ENCODE measurements at regions not wholly inside any gene's neighbourhood (a gene's known extent, or its start where the extent isn't known, plus 50 kb on each side); places are given as distances from the start of the nearest gene placed in this dataset.
A peak's percentile ranks its signal among the peaks of the same experiment; 100 is the strongest.
"Not testable (repeated sequence)": the region's sequence is repeated elsewhere in the genome, so short reads cannot be mapped to it uniquely, and the experiment has no call there.

DNA sequence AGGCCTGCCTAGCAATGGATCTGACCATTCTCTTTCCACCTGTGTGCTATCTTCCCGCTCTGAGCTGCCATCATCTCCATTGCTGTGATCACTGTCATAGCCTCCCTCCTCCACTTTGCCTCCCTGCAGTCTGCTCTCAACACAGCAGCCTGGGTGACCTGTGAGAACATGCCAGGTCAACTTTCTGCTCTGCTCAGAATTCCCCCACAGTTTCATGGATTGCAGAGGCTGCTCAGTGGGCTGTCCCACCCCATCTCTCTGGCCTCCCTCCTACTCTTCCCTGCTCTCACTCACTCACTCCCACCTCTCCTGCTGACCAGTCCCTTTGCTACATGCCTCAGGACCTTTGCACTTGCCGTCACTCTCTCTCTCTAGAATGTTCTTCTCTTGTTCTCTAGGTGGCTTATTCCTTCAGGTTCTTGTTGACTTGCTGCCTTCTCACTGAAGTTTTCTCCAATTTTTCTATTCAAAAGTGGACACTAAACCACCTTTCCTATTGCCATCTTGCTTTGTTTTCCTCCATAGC lies 159.9 kb downstream of the CD83 start:
- peak in 1 of 2 experiments; percentile 26 for DNase-seq

DNA sequence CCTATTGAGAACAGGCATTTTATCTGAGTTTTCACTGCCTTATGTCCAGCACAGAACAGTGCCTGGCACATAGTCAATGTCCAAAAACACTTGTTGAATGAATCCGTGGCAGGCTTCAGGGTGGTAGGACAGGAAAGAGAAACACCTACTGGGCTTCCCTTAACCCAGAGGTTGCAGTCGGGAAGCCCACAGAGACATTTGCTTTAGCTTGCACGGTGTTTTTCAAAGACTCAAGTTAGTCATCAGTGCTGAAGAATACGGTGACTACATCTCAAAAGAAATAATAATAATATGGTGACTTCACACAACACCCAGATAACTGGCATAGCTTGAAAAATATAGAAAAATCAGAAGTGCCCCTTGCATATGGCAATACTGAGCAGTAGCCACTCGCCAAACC lies 160.4 kb downstream of the CD83 start:
- no peak for DNase-seq

GRCh38 chr6:14278446-14278845 lies 160.9 kb downstream of the CD83 start:
- DNase-seq, result no peak

DNA sequence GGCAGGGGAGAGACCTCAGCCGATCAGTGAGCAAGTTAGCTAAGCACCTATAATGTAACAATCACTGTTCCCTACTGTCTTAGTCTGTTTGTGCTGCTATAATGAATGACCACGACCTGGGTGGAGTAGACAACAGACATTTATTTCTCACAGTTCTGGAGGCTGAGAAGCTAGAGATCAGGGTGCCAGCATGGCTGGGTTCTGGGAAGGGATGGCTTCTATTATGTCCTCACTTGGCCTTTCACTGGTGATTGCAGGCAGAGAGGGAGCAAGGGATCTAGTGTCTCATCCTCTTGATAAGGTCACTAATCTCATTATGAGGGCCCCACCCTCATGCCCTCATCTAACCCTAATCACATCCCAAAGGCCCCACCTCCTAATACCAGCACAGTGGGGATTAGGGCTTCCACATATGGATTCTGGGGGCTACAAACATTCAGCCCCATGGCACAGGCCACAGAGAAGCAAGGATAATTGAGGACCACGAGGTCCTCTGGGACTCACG lies 162.5 kb downstream of the CD83 start:
- no peak for DNase-seq

DNA sequence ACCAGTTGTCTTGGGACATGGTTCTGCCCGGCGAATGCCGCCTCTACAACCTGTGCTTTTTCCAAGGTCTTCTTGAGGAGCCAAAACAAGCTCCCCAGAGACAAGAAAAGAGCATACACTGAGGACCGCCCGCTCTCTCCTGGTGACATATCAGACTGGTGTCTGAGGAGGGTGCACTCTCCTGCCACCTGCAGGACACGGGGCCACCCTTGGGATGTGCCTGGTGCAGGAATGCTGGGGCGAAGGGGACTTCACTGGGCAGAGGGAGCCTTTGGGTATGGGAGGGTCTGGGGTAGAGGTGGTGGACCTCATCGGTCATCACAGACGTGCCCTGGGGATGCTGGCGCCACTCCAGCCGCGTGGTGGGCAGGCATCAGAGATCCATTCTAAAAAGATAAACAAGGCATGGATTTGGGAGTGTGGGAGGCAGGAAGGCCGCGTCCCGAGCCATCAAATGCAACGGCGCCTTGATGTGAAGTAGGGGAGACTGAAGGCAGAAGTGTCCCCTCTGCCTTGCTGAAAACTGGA lies 163.3 kb downstream of the CD83 start:
- DNase-seq, result no peak

GRCh38 chr6:14281811-14282660 lies 164.5 kb downstream of the CD83 start:
- no peak for DNase-seq

DNA sequence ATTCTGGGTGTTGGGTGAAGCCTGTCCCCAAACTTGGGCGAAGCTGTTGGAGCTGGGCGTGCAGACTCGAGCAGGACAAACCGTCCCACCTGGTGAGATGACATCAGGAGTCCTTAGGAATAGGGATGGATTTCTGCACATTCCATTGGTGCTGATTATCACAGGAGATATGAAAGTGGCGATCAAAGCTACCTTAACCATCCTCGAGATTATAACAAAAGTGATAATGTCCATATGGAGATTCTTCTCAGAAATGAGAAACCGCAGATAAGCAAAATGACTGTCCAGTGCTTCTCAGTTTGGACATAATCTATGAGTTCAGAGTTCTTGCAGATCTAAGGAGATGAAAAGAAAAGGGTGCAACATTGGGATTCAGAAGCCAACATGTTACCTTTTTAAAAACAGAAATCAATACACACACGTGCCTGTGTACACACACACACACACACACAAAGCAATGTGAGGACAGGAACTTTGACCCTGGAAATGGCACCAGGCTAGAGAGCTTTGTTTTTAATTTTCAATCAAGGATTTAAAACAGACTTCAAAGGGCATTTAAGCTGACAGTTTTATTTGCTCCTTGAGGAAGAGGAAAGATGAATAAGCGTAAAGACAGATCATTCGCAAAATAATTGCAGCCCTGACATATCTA lies 165.4 kb downstream of the CD83 start:
- no peak for DNase-seq

- no peak for DNase-seq
Measured at GRCh38 chr6:14283600-14284235, 166.1 kb downstream of the CD83 start.

DNA sequence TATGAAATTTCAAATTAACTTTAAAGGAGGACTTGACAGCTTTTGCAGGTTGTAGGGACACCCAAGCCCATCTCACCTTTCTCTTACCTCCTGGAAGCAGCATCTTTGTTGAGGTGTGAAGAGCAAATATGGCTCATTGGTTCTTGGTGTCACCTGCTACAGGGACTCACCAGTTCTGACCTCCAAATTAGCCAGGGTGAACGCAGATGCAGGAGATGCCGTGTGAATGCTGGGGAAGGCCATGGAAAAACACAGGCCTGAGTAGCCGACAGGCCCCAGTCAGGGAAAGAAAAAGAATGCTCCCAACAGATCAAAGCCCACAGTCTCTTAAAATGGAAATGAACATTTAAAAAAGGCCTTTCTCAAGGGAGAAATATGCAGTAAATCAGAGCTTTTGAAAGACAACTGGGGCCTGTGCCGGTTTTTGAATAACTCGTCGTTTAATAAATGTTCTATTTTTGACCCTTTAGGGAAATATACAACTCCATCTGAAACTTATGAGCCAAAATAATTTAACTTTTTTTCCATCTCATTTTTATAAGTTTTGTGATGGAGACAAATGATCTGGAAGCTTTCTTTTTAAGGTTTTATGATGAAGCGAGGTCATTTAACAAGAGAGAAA lies 167.5 kb downstream of the CD83 start:
- no peak for DNase-seq

DNA sequence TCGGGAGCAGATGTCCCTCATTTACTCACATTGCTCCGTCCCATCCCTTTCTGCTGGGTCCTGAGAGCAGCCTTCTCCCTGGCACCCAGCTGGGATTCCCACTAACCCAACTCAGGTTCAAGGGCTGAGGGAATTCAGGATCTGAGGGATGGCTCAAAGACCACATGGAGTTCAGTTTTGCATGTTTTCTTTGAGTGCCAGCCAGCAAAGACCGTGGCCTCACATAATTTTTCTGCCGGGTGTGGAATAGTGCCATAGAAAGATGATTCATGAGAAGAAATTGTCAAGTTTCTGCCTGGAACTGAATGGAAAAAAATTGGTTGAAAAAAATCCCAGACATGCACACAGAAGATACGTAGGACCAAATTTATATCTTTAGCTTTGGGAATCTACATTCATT lies 168.6 kb downstream of the CD83 start:
- no peak for DNase-seq

DNA sequence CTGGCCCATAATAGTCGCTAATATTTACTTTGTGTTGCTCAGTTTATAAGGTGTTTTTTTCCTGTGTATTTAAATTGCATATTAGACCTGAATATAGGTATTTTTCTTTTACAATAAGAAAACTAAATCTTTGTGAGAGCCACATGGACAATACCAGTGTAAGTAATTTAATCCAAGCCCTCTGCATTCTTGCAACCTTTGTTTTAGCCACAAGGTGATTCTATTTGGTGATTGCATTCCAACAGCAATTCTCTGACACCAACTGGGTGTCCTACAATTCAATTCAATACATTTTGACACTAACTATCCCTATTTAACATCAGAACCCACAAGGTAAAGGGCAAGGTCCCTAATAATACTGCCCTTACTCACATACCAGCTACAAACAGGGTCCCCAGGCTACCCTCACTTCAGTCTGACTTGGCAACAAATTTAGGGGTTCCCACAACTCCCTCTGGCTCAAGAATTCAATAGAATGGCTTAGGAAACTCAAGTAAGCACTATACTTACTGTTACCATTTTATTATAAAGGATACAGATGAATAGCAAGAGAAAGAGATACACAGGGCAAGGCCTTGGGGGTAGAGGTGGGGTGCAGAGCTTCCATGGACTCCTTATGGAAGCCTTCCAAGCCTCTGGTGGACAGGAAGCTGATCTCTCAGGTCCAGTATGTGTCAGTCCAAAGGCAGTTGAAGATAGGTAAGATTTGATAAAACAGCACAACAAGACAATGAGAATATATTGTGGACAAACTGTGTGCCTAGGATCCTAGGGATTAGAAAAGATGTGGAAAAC lies 169.3 kb downstream of the CD83 start:
- DNase-seq, result no peak

DNA sequence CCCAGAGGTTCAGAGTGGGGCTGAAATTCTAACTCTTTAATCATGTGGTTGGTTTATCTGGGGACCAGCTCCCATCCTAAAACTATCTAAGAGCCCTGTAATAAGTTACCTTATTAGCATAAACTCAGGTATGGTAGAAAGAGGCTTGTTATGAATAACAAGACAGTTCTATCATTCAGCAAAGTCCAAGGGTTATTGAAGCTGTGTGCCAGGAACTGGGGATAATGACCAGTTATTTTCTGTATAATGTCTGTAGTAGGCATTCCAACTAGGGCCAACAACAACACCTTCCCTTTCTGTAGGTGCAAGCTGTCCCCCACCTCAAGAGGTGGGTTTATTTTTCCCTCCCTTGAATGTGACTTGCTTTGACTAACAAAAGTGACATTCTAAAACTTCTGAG lies 170.1 kb downstream of the CD83 start:
- no peak for DNase-seq

- no peak for DNase-seq
Measured at GRCh38 chr6:14288910-14289309, 171.3 kb downstream of the CD83 start.

- DNase-seq, result no peak
Measured at GRCh38 chr6:14290041-14290771, 172.6 kb downstream of the CD83 start.

DNA sequence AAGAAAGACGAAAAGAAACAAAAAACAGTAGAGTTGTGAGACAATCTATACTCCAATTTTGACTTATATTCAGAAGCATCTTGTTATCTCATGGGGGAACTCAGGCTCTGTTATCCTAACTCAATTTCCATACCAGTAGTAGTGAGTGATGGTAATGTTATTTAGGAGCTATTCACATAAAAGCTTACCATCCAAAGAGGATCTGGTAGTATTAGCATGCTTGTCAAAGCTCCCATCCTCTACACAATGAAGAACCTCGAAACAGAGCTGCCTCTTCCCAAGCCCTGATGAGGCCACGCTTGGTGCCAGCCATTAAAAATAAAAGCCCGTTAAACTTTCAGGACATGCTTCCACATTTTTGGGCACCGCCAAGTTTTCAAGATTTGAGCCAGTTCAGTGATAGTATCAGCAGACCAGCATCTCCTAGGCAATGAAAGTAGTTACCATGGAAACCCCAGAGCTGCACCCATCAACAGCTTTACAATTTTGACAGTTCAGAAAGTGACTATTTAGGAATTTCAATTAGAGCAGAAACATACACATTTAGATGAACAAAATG lies 173.3 kb downstream of the CD83 start:
- no peak for DNase-seq

- no peak for DNase-seq
Measured at GRCh38 chr6:14291331-14291730, 173.8 kb downstream of the CD83 start.

- no peak for DNase-seq
Measured at GRCh38 chr6:14292119-14292518, 174.5 kb downstream of the CD83 start.

GRCh38 chr6:14294270-14294951 lies 176.8 kb downstream of the CD83 start:
- no peak for DNase-seq

GRCh38 chr6:14296698-14297097 lies 179.1 kb downstream of the CD83 start:
- not testable (repeated sequence) for DNase-seq

GRCh38 chr6:14297118-14297517 lies 179.5 kb downstream of the CD83 start:
- DNase-seq, result not testable (repeated sequence)

Data from activated T-cell treated with anti-CD3 and anti-CD28 coated beads, Interleukin-2, amount 50 U/mL, for 48 hours (primary cell).